GM23338 (cell line): ENCODE measurements at regions not wholly inside any gene's neighbourhood (a gene's known extent, or its start where the extent isn't known, plus 50 kb on each side); places are given as distances from the start of the nearest gene placed in this dataset.

Source experiments
- CREB1 ChIP-seq: fragments of 250-450 bp; sonication (Bioruptor Pico); IDR thresholded peaks from 2 replicates; pipeline ENCODE4 v1.5.0; 2020; ENCODE audit warnings: low read depth, mild to moderate bottlenecking, moderate library complexity
- EZH2 ChIP-seq: fragments of 200-600 bp; sonication (generic); IDR thresholded peaks from one replicate; pipeline ENCODE4 v1.8.0; 2017; ENCODE audit warnings: antibody characterized with exemption, mild to moderate bottlenecking, low read depth; ENCODE audit not compliant: unreplicated experiment
- EZH2phosphoT487 ChIP-seq: fragments of 200-600 bp; sonication (generic); IDR thresholded peaks from one replicate; pipeline ENCODE4 v1.8.1; 2018; ENCODE audit warnings: antibody characterized with exemption; ENCODE audit not compliant: unreplicated experiment
- JUNB ChIP-seq: IDR thresholded peaks from one replicate; pipeline ENCODE4 v1.6.1; 2016; ENCODE audit warnings: antibody characterized with exemption; ENCODE audit not compliant: unreplicated experiment
- NANOG ChIP-seq: IDR thresholded peaks from 2 replicates; pipeline ENCODE4 v1.6.1; 2016; ENCODE audit warnings: antibody characterized with exemption, borderline replicate concordance
- POLR2AphosphoS5 ChIP-seq: IDR thresholded peaks from 2 replicates; pipeline ENCODE4 v1.6.1; 2016; ENCODE audit warnings: antibody characterized with exemption, low read depth
- STAT1 ChIP-seq: IDR thresholded peaks from one replicate; pipeline ENCODE4 v1.6.1; 2016; ENCODE audit warnings: antibody characterized with exemption; ENCODE audit not compliant: unreplicated experiment
- ZNF114 ChIP-seq: fragments of 250-450 bp; sonication (Bioruptor Pico); IDR thresholded peaks from 2 replicates; pipeline ENCODE4 v1.5.0; 2020; ENCODE audit warnings: mild to moderate bottlenecking, moderate library complexity
- TF ChIP-seq, protein P1 (sequence below), 2 experiments: fragments of 200-600 bp in 1 of 2; sonication (generic) in 1 of 2; conservative IDR thresholded peaks; 2 replicates each; pipeline versions ENCODE4 v1.5.1 to v1.6.1; 2016 to 2017; ENCODE audit warnings: antibody characterized with exemption in 2 of 2, low read depth in 2 of 2, mild to moderate bottlenecking in 2 of 2, moderate library complexity in 1 of 2
- TF ChIP-seq, protein P2 (sequence below): IDR thresholded peaks from one replicate; pipeline ENCODE4 v1.6.1; 2018; ENCODE audit warnings: antibody characterized with exemption; ENCODE audit not compliant: unreplicated experiment
- TF ChIP-seq, protein P3 (sequence below): IDR thresholded peaks from 2 replicates; pipeline ENCODE4 v1.6.1; 2016; ENCODE audit warnings: antibody characterized with exemption

DNA sequence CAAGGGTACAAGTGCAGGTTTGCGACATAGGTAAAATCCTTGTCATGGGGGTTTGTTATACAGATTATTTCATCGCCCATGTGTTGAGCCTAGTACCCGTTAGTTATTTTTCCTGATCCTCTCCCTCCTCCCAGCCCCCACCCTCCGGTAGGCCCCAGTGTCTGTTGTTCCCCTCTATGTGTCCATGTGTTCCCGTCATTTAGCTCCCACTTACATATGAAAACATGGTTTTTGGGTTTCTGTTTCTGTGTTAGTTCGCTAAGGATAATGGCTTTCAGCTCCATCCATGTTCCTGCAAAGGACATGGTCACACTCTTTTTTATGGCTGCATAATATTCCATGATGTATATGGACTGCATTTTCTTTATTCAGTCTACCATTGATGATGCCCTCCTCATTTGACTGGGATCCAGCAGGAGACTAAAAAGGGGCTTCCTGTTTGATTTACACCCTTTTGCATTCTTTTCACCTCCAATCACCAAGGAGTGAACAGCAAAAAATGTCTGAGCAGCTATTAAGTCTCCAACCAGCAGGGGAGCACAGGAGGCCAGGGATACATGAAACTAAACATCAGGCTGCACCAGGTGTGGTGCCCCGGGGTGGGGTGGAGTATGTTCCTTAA is 188.2 kb downstream of the SKIDA1 start:
- TF ChIP-seq POLR2AphosphoS5 (no peak), EZH2 (no peak), CREB1 (no peak), EZH2phosphoT487 (no peak), STAT1 (no peak), JUNB (no peak), ZNF114 (no peak), NANOG (no peak)
- TF ChIP-seq, protein P1, sequence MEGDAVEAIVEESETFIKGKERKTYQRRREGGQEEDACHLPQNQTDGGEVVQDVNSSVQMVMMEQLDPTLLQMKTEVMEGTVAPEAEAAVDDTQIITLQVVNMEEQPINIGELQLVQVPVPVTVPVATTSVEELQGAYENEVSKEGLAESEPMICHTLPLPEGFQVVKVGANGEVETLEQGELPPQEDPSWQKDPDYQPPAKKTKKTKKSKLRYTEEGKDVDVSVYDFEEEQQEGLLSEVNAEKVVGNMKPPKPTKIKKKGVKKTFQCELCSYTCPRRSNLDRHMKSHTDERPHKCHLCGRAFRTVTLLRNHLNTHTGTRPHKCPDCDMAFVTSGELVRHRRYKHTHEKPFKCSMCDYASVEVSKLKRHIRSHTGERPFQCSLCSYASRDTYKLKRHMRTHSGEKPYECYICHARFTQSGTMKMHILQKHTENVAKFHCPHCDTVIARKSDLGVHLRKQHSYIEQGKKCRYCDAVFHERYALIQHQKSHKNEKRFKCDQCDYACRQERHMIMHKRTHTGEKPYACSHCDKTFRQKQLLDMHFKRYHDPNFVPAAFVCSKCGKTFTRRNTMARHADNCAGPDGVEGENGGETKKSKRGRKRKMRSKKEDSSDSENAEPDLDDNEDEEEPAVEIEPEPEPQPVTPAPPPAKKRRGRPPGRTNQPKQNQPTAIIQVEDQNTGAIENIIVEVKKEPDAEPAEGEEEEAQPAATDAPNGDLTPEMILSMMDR (conservative IDR thresholded peaks at IDR 0.05; ENCODE audit: low read depth in 2 of 2) = peak; percentile 22 to 38
- TF ChIP-seq, protein P2, sequence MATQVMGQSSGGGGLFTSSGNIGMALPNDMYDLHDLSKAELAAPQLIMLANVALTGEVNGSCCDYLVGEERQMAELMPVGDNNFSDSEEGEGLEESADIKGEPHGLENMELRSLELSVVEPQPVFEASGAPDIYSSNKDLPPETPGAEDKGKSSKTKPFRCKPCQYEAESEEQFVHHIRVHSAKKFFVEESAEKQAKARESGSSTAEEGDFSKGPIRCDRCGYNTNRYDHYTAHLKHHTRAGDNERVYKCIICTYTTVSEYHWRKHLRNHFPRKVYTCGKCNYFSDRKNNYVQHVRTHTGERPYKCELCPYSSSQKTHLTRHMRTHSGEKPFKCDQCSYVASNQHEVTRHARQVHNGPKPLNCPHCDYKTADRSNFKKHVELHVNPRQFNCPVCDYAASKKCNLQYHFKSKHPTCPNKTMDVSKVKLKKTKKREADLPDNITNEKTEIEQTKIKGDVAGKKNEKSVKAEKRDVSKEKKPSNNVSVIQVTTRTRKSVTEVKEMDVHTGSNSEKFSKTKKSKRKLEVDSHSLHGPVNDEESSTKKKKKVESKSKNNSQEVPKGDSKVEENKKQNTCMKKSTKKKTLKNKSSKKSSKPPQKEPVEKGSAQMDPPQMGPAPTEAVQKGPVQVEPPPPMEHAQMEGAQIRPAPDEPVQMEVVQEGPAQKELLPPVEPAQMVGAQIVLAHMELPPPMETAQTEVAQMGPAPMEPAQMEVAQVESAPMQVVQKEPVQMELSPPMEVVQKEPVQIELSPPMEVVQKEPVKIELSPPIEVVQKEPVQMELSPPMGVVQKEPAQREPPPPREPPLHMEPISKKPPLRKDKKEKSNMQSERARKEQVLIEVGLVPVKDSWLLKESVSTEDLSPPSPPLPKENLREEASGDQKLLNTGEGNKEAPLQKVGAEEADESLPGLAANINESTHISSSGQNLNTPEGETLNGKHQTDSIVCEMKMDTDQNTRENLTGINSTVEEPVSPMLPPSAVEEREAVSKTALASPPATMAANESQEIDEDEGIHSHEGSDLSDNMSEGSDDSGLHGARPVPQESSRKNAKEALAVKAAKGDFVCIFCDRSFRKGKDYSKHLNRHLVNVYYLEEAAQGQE = no peak
- TF ChIP-seq, protein P3, sequence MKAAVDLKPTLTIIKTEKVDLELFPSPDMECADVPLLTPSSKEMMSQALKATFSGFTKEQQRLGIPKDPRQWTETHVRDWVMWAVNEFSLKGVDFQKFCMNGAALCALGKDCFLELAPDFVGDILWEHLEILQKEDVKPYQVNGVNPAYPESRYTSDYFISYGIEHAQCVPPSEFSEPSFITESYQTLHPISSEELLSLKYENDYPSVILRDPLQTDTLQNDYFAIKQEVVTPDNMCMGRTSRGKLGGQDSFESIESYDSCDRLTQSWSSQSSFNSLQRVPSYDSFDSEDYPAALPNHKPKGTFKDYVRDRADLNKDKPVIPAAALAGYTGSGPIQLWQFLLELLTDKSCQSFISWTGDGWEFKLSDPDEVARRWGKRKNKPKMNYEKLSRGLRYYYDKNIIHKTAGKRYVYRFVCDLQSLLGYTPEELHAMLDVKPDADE = no peak
